Neuronal stem cell (in vitro differentiated cells): ENCODE measurements at regions not wholly inside any gene's neighbourhood (a gene's known extent, or its start where the extent isn't known, plus 50 kb on each side); places are given as distances from the start of the nearest gene placed in this dataset.

Source experiments
- DNase-seq: peaks from one replicate; pipeline ENCODE4 v3.0.0-alpha.2; 2013; ENCODE audit warnings: low spot score
- H2AFZ ChIP-seq: one replicate; pipeline ENCODE4 v1.6.1; 2013; ENCODE audit warnings: mild to moderate bottlenecking, low read length, inconsistent platforms
- H2AK5ac ChIP-seq: 2 replicates; pipeline ENCODE4 v1.6.1; 2013; ENCODE audit warnings: low read depth, mild to moderate bottlenecking, inconsistent platforms, low read length, moderate library complexity, mixed read lengths
- H2BK120ac ChIP-seq: 2 replicates; pipeline ENCODE4 v1.6.1; 2013; ENCODE audit warnings: low read depth, mild to moderate bottlenecking, inconsistent platforms, low read length, moderate library complexity, mixed read lengths
- H2BK12ac ChIP-seq: one replicate; pipeline ENCODE4 v1.6.1; 2013; ENCODE audit warnings: low read length, inconsistent platforms
- H2BK15ac ChIP-seq: 2 replicates; pipeline ENCODE4 v1.6.1; 2013; ENCODE audit warnings: mild to moderate bottlenecking, low read length, inconsistent platforms, mixed read lengths
- H2BK5ac ChIP-seq: one replicate; pipeline ENCODE4 v1.6.1; 2013; ENCODE audit warnings: inconsistent platforms, mild to moderate bottlenecking, low read length, moderate library complexity
- H3K14ac ChIP-seq: one replicate; pipeline ENCODE4 v1.6.1; 2013; ENCODE audit warnings: low read length, inconsistent platforms
- H3K18ac ChIP-seq: 2 replicates; pipeline ENCODE4 v1.6.1; 2013; ENCODE audit warnings: low read length, inconsistent platforms
- H3K23ac ChIP-seq: 2 replicates; pipeline ENCODE4 v1.6.1; 2013; ENCODE audit warnings: low read depth, mild to moderate bottlenecking, mixed read lengths, low read length, inconsistent platforms; ENCODE audit not compliant: poor library complexity
- H3K27ac ChIP-seq: replicated peaks from 3 replicates; pipeline ENCODE4 v1.5.1; 2013; ENCODE audit warnings: low read length, inconsistent platforms
- H3K27me3 ChIP-seq, 3 experiments: 2 replicates each; pipeline ENCODE4 v1.6.1; 2013; ENCODE audit warnings: low read length in 3 of 3, mild to moderate bottlenecking in 2 of 3, inconsistent platforms in 1 of 3, low read depth in 1 of 3, mixed read lengths in 1 of 3, moderate library complexity in 1 of 3; ENCODE audit not compliant: control insufficient read depth in 3 of 3, insufficient read depth in 3 of 3
- H3K36me3 ChIP-seq, 2 donors: replicated peaks in 1 of 2; 2 replicates each; pipeline ENCODE4 v1.6.1; 2013; ENCODE audit warnings: low read length in 2 of 2; ENCODE audit not compliant: control insufficient read depth in 2 of 2, insufficient read depth in 2 of 2
- H3K4ac ChIP-seq: 2 replicates; pipeline ENCODE4 v1.6.1; 2013; ENCODE audit warnings: inconsistent platforms, mild to moderate bottlenecking, low read length, moderate library complexity
- H3K4me1 ChIP-seq, 2 donors: 1 replicate in 1 of 2; 2 replicates in 1 of 2; pipeline ENCODE4 v1.6.1; 2013; ENCODE audit warnings: low read length in 2 of 2, low read depth in 1 of 2; ENCODE audit not compliant: control insufficient read depth in 2 of 2, insufficient read depth in 1 of 2
- H3K4me2 ChIP-seq: one replicate; pipeline ENCODE4 v1.6.1; 2013; ENCODE audit warnings: mild to moderate bottlenecking, low read length, inconsistent platforms; ENCODE audit not compliant: insufficient read depth, poor library complexity, severe bottlenecking
- H3K4me3 ChIP-seq, 2 donors: 2 replicates each; pipeline ENCODE4 v1.5.1; 2013; ENCODE audit warnings: low read length in 2 of 2, mild to moderate bottlenecking in 2 of 2, inconsistent platforms in 1 of 2, moderate library complexity in 1 of 2
- H3K79me1 ChIP-seq: one replicate; pipeline ENCODE4 v1.6.1; 2013; ENCODE audit warnings: low read depth, mild to moderate bottlenecking, inconsistent platforms, low read length, moderate library complexity
- H3K9ac ChIP-seq: one replicate; pipeline ENCODE4 v1.6.1; 2013; ENCODE audit warnings: mild to moderate bottlenecking, low read depth, low read length, inconsistent platforms; ENCODE audit not compliant: poor library complexity
- H3K9me3 ChIP-seq, 2 donors: replicated peaks in 1 of 2; 2 replicates each; pipeline versions ENCODE3 to v1.6.1; 2013; ENCODE audit warnings: low read length in 2 of 2, mild to moderate bottlenecking in 2 of 2, inconsistent platforms in 1 of 2, low read depth in 1 of 2, mixed read lengths in 1 of 2, moderate library complexity in 1 of 2; ENCODE audit not compliant: control insufficient read depth in 2 of 2, insufficient read depth in 1 of 2
- H4K8ac ChIP-seq: one replicate; pipeline ENCODE4 v1.6.1; 2013; ENCODE audit warnings: low read depth, mild to moderate bottlenecking, inconsistent platforms, low read length, moderate library complexity
- H4K91ac ChIP-seq: one replicate; pipeline ENCODE4 v1.6.1; 2013; ENCODE audit warnings: low read length, low read depth, mild to moderate bottlenecking, inconsistent platforms; ENCODE audit not compliant: poor library complexity
- WGBS, 2 donors: extraction: QIAGEN DNeasy Blood & Tissue Kit; methylation state at CpG; one replicate each; pipeline ENCODE4 v1.1.7; 2013; ENCODE audit warnings: missing lambda C conversion rate in 2 of 2, mixed read lengths in 1 of 2; ENCODE audit not compliant: insufficient read length in 2 of 2, insufficient replicate concordance in 1 of 2; ENCODE audit errors: extremely low coverage in 2 of 2; 5-methylcytosine and 5-hydroxymethylcytosine counted together

- Histone ChIP-seq H3K36me3 (no peaks in the 10 kb centered on the region), H4K8ac (no peak overlapping the region), H3K23ac (no peak overlapping the region), H2AK5ac (no peak overlapping the region), H3K4ac (no peak overlapping the region), H3K4me1 (peaks cover 0 to 6% of the 10 kb centered on the region in 2 donors), H4K91ac (no peak overlapping the region), H3K27ac (no peak overlapping the region), H3K27me3 (no peaks in the 10 kb centered on the region), H3K14ac (no peak overlapping the region), H3K18ac (no peak overlapping the region), H2AFZ (no peak overlapping the region), H2BK12ac (no peak overlapping the region), H3K4me2 (no peak overlapping the region), H2BK15ac (no peak overlapping the region), H3K9ac (no peak overlapping the region), H3K4me3 (no peak overlapping the region), H2BK120ac (no peak overlapping the region), H3K79me1 (no peaks in the 10 kb centered on the region), H2BK5ac (no peak overlapping the region), H3K9me3 (peaks cover 2 to 12% of the 10 kb centered on the region in 2 donors)
- WGBS, 2 donors = no CpG with 5 or more reads among the region's 11 CpGs
- DNase-seq = no peak
Observed at GRCh38 chr15:93209690-93210445, 120.9 kb upstream of the RGMA start.

GRCh38 chr15:93206893-93207292, 117.9 kb upstream of the RGMA start:
- Histone ChIP-seq H3K14ac (no peak overlapping the region), H3K23ac (no peak overlapping the region), H3K4me3 (no peak overlapping the region), H3K9me3 (peaks cover 2 to 3% of the 10 kb centered on the region in 2 donors), H2BK15ac (no peak overlapping the region), H2BK12ac (no peak overlapping the region), H4K8ac (no peak overlapping the region), H2BK5ac (no peak overlapping the region), H2AFZ (peak overlapping the region; percentile 6), H3K18ac (no peak overlapping the region), H3K27ac (no peak overlapping the region), H3K4me2 (no peak overlapping the region), H3K79me1 (no peaks in the 10 kb centered on the region), H2BK120ac (no peak overlapping the region), H3K27me3 (no peaks in the 10 kb centered on the region), H3K4ac (no peak overlapping the region), H2AK5ac (no peak overlapping the region), H3K4me1 (peaks cover 5 to 8% of the 10 kb centered on the region in 2 donors), H3K36me3 (no peaks in the 10 kb centered on the region), H4K91ac (no peak overlapping the region), H3K9ac (no peak overlapping the region)
- no peak for DNase-seq
- WGBS, 2 donors = no CpG with 5 or more reads among the region's 1 CpG

- H2BK15ac ChIP-seq = no peak overlapping the region
- WGBS, 2 donors = no CpG with 5 or more reads among the region's 8 CpGs
Observed at GRCh38 chr15:93205413-93205812, 116.4 kb upstream of the RGMA start.

GRCh38 chr15:93203036-93203435, 114.0 kb upstream of the RGMA start:
- no peak overlapping the region for H3K14ac ChIP-seq
- H3K4ac ChIP-seq = no peak overlapping the region
- H3K27ac ChIP-seq = no peak overlapping the region
- H2BK5ac ChIP-seq = no peak overlapping the region
- peak overlapping the region; percentile 32 for H3K18ac ChIP-seq
- H2AFZ ChIP-seq = peak overlapping the region; percentile 25
- H3K27me3 ChIP-seq = no peaks in the 10 kb centered on the region
- no peak overlapping the region for H3K4me3 ChIP-seq
- no peak overlapping the region for H3K4me2 ChIP-seq
- peaks cover 5 to 6% of the 10 kb centered on the region in 2 donors for H3K4me1 ChIP-seq
- no peak overlapping the region for H3K23ac ChIP-seq
- H2BK120ac ChIP-seq = no peak overlapping the region
- peaks cover 2% of the 10 kb centered on the region in 2 donors for H3K9me3 ChIP-seq
- H3K79me1 ChIP-seq = no peaks in the 10 kb centered on the region
- no peak overlapping the region for H4K91ac ChIP-seq
- no CpG with 5 or more reads among the region's 1 CpG for WGBS, 2 donors
- H3K36me3 ChIP-seq = no peaks in the 10 kb centered on the region
- H4K8ac ChIP-seq = no peak overlapping the region
- peak overlapping the region; percentile 18 for H2AK5ac ChIP-seq
- no peak overlapping the region for H2BK12ac ChIP-seq
- no peak for DNase-seq
- H2BK15ac ChIP-seq = no peak overlapping the region
- no peak overlapping the region for H3K9ac ChIP-seq

More at GRCh38 chr15:93205413-93205812, 116.4 kb upstream of the RGMA start:
- Histone ChIP-seq H3K79me1 (no peaks in the 10 kb centered on the region), H3K4me3 (no peak overlapping the region), H3K9me3 (peaks cover 0 to 2% of the 10 kb centered on the region in 2 donors), H2BK5ac (no peak overlapping the region), H2AK5ac (no peak overlapping the region), H3K27me3 (no peaks in the 10 kb centered on the region), H2BK120ac (no peak overlapping the region), H2AFZ (no peak overlapping the region), H3K14ac (no peak overlapping the region), H2BK12ac (no peak overlapping the region), H3K4me2 (no peak overlapping the region), H4K91ac (no peak overlapping the region), H3K36me3 (no peaks in the 10 kb centered on the region), H3K4ac (no peak overlapping the region), H3K27ac (no peak overlapping the region), H4K8ac (no peak overlapping the region), H3K23ac (no peak overlapping the region), H3K4me1 (peaks cover 5 to 8% of the 10 kb centered on the region in 2 donors), H3K9ac (no peak overlapping the region), H3K18ac (no peak overlapping the region)
- no peak for DNase-seq
